GM23338 (cell line): ENCODE measurements at regions not wholly inside any gene's neighbourhood (a gene's known extent, or its start where the extent isn't known, plus 50 kb on each side); places are given as distances from the start of the nearest gene placed in this dataset.
A peak's percentile ranks its signal among the peaks of the same experiment; 100 is the strongest.

ENCODE experiments used
- ATAC-seq: fragments of 200-7000 bp; cut with Tn5 transposase; 3 replicates; pipeline ENCODE4 v1.9.1; 2020
- DNase-seq: peaks from one replicate; pipeline ENCODE4 v3.0.0-alpha.2; 2015; ENCODE audit warnings: low spot score
- H2AFZ ChIP-seq: fragments of 200-600 bp; sonication (generic); 2 replicates; pipeline ENCODE4 v1.8.0; 2016; ENCODE audit warnings: antibody characterized with exemption, mild to moderate bottlenecking, moderate library complexity
- H3F3A ChIP-seq: fragments of 200-600 bp; sonication (generic); replicated peaks from 2 replicates; pipeline ENCODE4 v1.8.0; 2017; ENCODE audit warnings: antibody characterized with exemption, mixed run types, low read depth
- H3K27ac ChIP-seq: fragments of 200-600 bp; sonication (generic); 2 replicates; pipeline ENCODE4 v1.6.1; 2016; ENCODE audit warnings: low read depth
- H3K27me3 ChIP-seq: fragments of 200-600 bp; sonication (generic); 2 replicates; pipeline ENCODE4 v1.8.0; 2016; ENCODE audit warnings: mild to moderate bottlenecking, mixed run types, moderate library complexity; ENCODE audit not compliant: insufficient read depth
- H3K36me3 ChIP-seq: fragments of 200-600 bp; sonication (generic); 2 replicates; pipeline ENCODE4 v1.8.0; 2016; ENCODE audit warnings: mild to moderate bottlenecking; ENCODE audit not compliant: insufficient read depth
- H3K4me1 ChIP-seq: fragments of 200-600 bp; sonication (generic); 2 replicates; pipeline ENCODE4 v1.8.0; 2016; ENCODE audit warnings: mild to moderate bottlenecking, moderate library complexity; ENCODE audit not compliant: insufficient read depth
- H3K4me2 ChIP-seq: fragments of 200-600 bp; sonication (generic); 2 replicates; pipeline ENCODE4 v1.7.1; 2017; ENCODE audit warnings: mixed run types
- H3K4me3 ChIP-seq: fragments of 200-600 bp; sonication (generic); 2 replicates; pipeline ENCODE4 v1.6.1; 2016; ENCODE audit warnings: mixed run types
- H3K79me2 ChIP-seq: fragments of 200-600 bp; sonication (generic); replicated peaks from 2 replicates; pipeline ENCODE4 v1.8.0; 2017; ENCODE audit warnings: mild to moderate bottlenecking; ENCODE audit not compliant: insufficient read depth
- H3K9me2 ChIP-seq: fragments of 200-600 bp; sonication (generic); 2 replicates; pipeline ENCODE4 v1.8.0; 2017; ENCODE audit not compliant: insufficient read depth
- H4K20me1 ChIP-seq: fragments of 200-600 bp; sonication (generic); replicated peaks from 2 replicates; pipeline ENCODE4 v1.8.0; 2017; ENCODE audit warnings: mild to moderate bottlenecking; ENCODE audit not compliant: insufficient read depth
- H3K27ac Mint-ChIP-seq: 2 replicates; pipeline ENCODE4 v1.8.0; 2020; ENCODE audit warnings: inconsistent platforms, mild to moderate bottlenecking, moderate library complexity, mixed read lengths
- H3K27me3 Mint-ChIP-seq: 3 replicates; pipeline ENCODE4 v1.8.0; 2022; ENCODE audit warnings: low read depth, mild to moderate bottlenecking, moderate library complexity, mixed read lengths, inconsistent platforms; ENCODE audit not compliant: insufficient read depth, poor library complexity
- H3K36me3 Mint-ChIP-seq: 3 replicates; pipeline ENCODE4 v1.8.0; 2021; ENCODE audit warnings: low read depth, mild to moderate bottlenecking, inconsistent platforms, moderate library complexity, mixed read lengths
- H3K4me1 Mint-ChIP-seq: 3 replicates; pipeline ENCODE4 v1.8.0; 2020; ENCODE audit warnings: mild to moderate bottlenecking, inconsistent platforms, mixed read lengths
- H3K4me3 Mint-ChIP-seq: 3 replicates; pipeline ENCODE4 v1.8.0; 2021; ENCODE audit warnings: moderate library complexity, mild to moderate bottlenecking, inconsistent platforms, mixed read lengths
- H3K9me3 Mint-ChIP-seq: 3 replicates; pipeline ENCODE4 v1.8.0; 2020; ENCODE audit warnings: moderate library complexity, mild to moderate bottlenecking, inconsistent platforms, mixed read lengths
- CREB1 ChIP-seq: fragments of 250-450 bp; sonication (Bioruptor Pico); IDR thresholded peaks from 2 replicates; pipeline ENCODE4 v1.5.0; 2020; ENCODE audit warnings: low read depth, mild to moderate bottlenecking, moderate library complexity
- ETS1 ChIP-seq: IDR thresholded peaks from 2 replicates; pipeline ENCODE4 v1.6.1; 2016; ENCODE audit warnings: antibody characterized with exemption
- EZH2phosphoT487 ChIP-seq: fragments of 200-600 bp; sonication (generic); IDR thresholded peaks from one replicate; pipeline ENCODE4 v1.8.1; 2018; ENCODE audit warnings: antibody characterized with exemption; ENCODE audit not compliant: unreplicated experiment
- JUNB ChIP-seq: IDR thresholded peaks from one replicate; pipeline ENCODE4 v1.6.1; 2016; ENCODE audit warnings: antibody characterized with exemption; ENCODE audit not compliant: unreplicated experiment
- NANOG ChIP-seq: IDR thresholded peaks from 2 replicates; pipeline ENCODE4 v1.6.1; 2016; ENCODE audit warnings: antibody characterized with exemption, borderline replicate concordance
- POLR2AphosphoS5 ChIP-seq: IDR thresholded peaks from 2 replicates; pipeline ENCODE4 v1.6.1; 2016; ENCODE audit warnings: antibody characterized with exemption, low read depth
- STAT1 ChIP-seq: IDR thresholded peaks from one replicate; pipeline ENCODE4 v1.6.1; 2016; ENCODE audit warnings: antibody characterized with exemption; ENCODE audit not compliant: unreplicated experiment
- ZNF114 ChIP-seq: fragments of 250-450 bp; sonication (Bioruptor Pico); IDR thresholded peaks from 2 replicates; pipeline ENCODE4 v1.5.0; 2020; ENCODE audit warnings: mild to moderate bottlenecking, moderate library complexity
- ZNF331 ChIP-seq: fragments of 250-450 bp; sonication (Bioruptor Pico); IDR thresholded peaks from 2 replicates; pipeline ENCODE4 v1.5.0; 2020; ENCODE audit warnings: low read depth, mild to moderate bottlenecking, moderate library complexity
- ZNF462 ChIP-seq: fragments of 250-450 bp; sonication (Bioruptor Pico); IDR thresholded peaks from 2 replicates; pipeline ENCODE4 v1.5.0; 2020; ENCODE audit warnings: mild to moderate bottlenecking, moderate library complexity

- H3K27ac Mint-ChIP-seq: no peak overlapping the region; the same call in 1 of the 2 replicates
- peaks cover 2% of the 10 kb centered on the region for H3K27me3 Mint-ChIP-seq
- Histone ChIP-seq H3K79me2 (no peaks in the 10 kb centered on the region), H3K4me1 (no peaks in the 10 kb centered on the region), H2AFZ (peak overlapping the region; percentile 72), H3K4me2 (no peak overlapping the region), H3K36me3 (no peaks in the 10 kb centered on the region), H3F3A (no peaks in the 10 kb centered on the region), H3K4me3 (no peak overlapping the region), H3K27ac (no peak overlapping the region), H3K9me2 (peaks cover 8% of the 10 kb centered on the region; the same call in 1 of the 2 replicates), H3K27me3 (no peaks in the 10 kb centered on the region), H4K20me1 (no peaks in the 10 kb centered on the region)
- ATAC-seq (no peak), DNase-seq (no peak)
- H3K4me3 Mint-ChIP-seq: no peak overlapping the region
- H3K36me3 Mint-ChIP-seq: no peaks in the 10 kb centered on the region
- H3K4me1 Mint-ChIP-seq: peaks cover 9% of the 10 kb centered on the region; the same call in 2 of the 3 replicates
- H3K9me3 Mint-ChIP-seq: no peaks in the 10 kb centered on the region
- no peak for TF ChIP-seq NANOG
These were observed 199.6 kb downstream of the HRH4 start for GRCh38 chr18:24659827-24660720.

GRCh38 chr18:24660956-24661355, 200.5 kb downstream of the HRH4 start:
- no peaks in the 10 kb centered on the region for H3K4me1 ChIP-seq
- peaks cover 9% of the 10 kb centered on the region; the same call in 1 of the 2 replicates for H3K9me2 ChIP-seq
- Mint-ChIP-seq H3K27me3 (peaks cover 3% of the 10 kb centered on the region), H3K36me3 (no peaks in the 10 kb centered on the region), H3K9me3 (no peaks in the 10 kb centered on the region), H3K4me1 (peaks cover 9% of the 10 kb centered on the region; the same call in 2 of the 3 replicates), H3K4me3 (no peak overlapping the region), H3K27ac (no peak overlapping the region)
- DNase-seq: no peak
- no peaks in the 10 kb centered on the region for H3F3A ChIP-seq
- H3K27ac ChIP-seq: no peak overlapping the region
- TF ChIP-seq CREB1 (CRISPR knock-in tag): no peak
- TF ChIP-seq ETS1: no peak
- no peak for TF ChIP-seq STAT1
- TF ChIP-seq EZH2phosphoT487: no peak
- TF ChIP-seq JUNB: no peak
- no peak for TF ChIP-seq ZNF331 (CRISPR knock-in tag)
- TF ChIP-seq ZNF114 (CRISPR knock-in tag): no peak
- TF ChIP-seq POLR2AphosphoS5: no peak
- TF ChIP-seq NANOG: no peak
- no peak for TF ChIP-seq ZNF462
- no peaks in the 10 kb centered on the region for H4K20me1 ChIP-seq
- no peak overlapping the region for H3K4me3 ChIP-seq
- H3K79me2 ChIP-seq: no peaks in the 10 kb centered on the region
- no peak overlapping the region for H3K4me2 ChIP-seq
- H3K36me3 ChIP-seq: no peaks in the 10 kb centered on the region
- H2AFZ ChIP-seq: no peak overlapping the region
- ATAC-seq: no peak
- no peaks in the 10 kb centered on the region for H3K27me3 ChIP-seq
